ENCODE measurements at regions not wholly inside any gene's neighbourhood (a gene's known extent, or its start where the extent isn't known, plus 50 kb on each side); places are given as distances from the start of the nearest gene placed in this dataset.

DNA sequence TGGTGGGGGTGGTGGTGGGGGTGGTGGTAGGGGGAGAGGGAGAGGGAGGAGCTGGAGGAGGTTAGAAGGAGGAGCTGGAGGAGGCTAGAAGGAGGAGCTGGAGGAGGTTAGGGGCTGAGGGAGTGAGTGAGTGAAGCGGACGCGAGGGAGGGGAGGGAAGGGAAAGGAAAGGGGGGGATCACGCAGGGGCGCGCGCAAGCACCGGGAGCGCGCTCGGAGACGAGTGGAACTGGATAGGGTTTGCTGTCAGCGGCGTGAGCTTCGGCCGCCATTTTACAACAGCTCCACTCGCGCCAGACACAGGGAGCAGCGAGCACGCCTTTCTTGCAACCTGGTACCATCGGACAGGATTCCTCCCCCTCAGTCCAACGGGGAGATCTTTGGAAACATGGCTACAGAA, 90.5 kb upstream of the FERMT1 start:
- intact Hi-C loops (cut with DNase I; ENCODE audit: low total_unique reads) = no loop called here
- no peak for TF ChIP-seq POLR2A (IDR thresholded peaks at IDR 0.05)
- TF ChIP-seq, protein P1, sequence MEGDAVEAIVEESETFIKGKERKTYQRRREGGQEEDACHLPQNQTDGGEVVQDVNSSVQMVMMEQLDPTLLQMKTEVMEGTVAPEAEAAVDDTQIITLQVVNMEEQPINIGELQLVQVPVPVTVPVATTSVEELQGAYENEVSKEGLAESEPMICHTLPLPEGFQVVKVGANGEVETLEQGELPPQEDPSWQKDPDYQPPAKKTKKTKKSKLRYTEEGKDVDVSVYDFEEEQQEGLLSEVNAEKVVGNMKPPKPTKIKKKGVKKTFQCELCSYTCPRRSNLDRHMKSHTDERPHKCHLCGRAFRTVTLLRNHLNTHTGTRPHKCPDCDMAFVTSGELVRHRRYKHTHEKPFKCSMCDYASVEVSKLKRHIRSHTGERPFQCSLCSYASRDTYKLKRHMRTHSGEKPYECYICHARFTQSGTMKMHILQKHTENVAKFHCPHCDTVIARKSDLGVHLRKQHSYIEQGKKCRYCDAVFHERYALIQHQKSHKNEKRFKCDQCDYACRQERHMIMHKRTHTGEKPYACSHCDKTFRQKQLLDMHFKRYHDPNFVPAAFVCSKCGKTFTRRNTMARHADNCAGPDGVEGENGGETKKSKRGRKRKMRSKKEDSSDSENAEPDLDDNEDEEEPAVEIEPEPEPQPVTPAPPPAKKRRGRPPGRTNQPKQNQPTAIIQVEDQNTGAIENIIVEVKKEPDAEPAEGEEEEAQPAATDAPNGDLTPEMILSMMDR (IDR thresholded peaks at IDR 0.05) = no peak
- 96 to 98% methylated on average over 22 of the region's 22 CpGs for WGBS, 2 donors
- no peak for DNase-seq (ENCODE audit: low spot score in 2 of 2)
- no peak overlapping the region for H3K4me3 ChIP-seq (ENCODE audit: low read depth, poor library complexity, severe bottlenecking)

DNA sequence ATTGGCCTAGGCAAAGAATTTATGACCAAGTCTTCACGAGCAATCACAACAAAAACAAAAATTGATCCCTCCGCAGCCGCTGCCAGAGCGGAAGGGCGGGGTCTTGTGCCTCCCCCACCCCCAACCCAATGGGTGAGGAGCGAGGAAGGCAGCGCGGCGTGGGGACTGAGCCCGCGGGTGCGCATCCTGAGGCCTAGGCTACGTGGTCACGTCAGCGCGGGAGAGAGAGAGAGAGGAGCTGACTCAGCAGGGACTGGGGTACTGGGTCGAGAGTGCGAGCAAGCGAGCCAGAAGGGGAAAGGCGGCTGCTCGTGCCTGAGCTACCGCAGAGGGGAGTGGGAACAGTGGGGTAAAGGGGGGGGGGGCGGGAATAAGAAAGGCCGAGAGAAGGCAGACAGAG, 90.1 kb upstream of the FERMT1 start:
- TF ChIP-seq, protein P1 (IDR thresholded peaks at IDR 0.05) = no peak
- TF ChIP-seq POLR2A (IDR thresholded peaks at IDR 0.05) = no peak
- no peak overlapping the region for H3K4me3 ChIP-seq (ENCODE audit: low read depth, poor library complexity, severe bottlenecking)
- intact Hi-C loops (cut with DNase I; ENCODE audit: low total_unique reads) = no loop called here
- 94 to 98% methylated on average over 22 to 24 of the region's 24 CpGs for WGBS, 2 donors
- DNase-seq (ENCODE audit: low spot score in 2 of 2) = no peak

DNA sequence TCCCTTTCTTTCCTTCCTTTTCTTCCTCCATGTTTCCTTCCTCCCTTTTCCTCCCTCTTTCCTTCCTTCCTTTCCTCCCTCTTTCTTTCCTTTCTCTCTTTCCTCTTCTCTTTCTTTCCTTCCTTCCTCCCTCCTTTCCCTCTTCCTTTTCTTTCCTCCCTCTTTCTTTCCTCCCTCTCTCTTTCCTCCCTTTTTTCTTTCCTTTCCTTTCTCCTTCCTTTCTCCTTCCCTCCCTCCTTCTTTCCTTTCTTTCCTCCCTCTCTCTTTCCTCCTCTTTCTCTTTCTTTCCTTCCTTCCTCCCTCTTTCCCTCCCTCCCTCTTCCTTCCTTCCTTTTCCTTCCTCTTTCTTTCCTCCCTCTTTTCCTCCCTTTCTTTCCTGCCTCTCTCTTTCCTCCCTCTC, 86.3 kb upstream of the FERMT1 start:
- no peak overlapping the region for H3K4me3 ChIP-seq (ENCODE audit: low read depth, poor library complexity, severe bottlenecking)
- intact Hi-C loops (cut with DNase I; ENCODE audit: low total_unique reads) = no loop called here
- DNase-seq (ENCODE audit: low spot score in 2 of 2) = no peak
- TF ChIP-seq POLR2A (IDR thresholded peaks at IDR 0.05) = no peak
- TF ChIP-seq, protein P1 (IDR thresholded peaks at IDR 0.05) = no peak

DNA sequence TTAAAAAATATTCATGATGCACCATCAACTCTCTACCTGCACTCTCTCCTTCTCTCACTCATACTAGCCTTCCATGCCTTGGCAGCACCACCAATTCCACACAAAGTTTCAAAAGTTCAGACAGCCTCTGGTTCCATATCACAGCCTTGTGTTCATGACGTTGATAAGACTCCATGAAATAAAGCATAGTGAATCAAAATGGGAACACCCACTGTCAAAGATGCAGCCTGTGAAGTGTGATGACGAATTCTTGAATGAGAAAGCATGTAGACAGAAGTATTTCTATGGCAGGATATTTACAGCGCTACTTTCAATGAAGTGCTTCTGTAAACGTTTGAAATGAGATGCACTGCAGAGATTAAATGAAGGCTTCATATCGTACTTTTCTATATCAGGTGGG, 77.3 kb upstream of the FERMT1 start:
- DNase-seq (ENCODE audit: low spot score in 2 of 2) = no peak
- H3K4me3 ChIP-seq (ENCODE audit: low read depth, poor library complexity, severe bottlenecking) = no peak overlapping the region
- no peak for TF ChIP-seq POLR2A (IDR thresholded peaks at IDR 0.05)
- WGBS, 2 donors = 64 to 73% methylated on average over 5 of the region's 5 CpGs
- intact Hi-C loops (cut with DNase I; ENCODE audit: low total_unique reads) = no loop called here

DNA sequence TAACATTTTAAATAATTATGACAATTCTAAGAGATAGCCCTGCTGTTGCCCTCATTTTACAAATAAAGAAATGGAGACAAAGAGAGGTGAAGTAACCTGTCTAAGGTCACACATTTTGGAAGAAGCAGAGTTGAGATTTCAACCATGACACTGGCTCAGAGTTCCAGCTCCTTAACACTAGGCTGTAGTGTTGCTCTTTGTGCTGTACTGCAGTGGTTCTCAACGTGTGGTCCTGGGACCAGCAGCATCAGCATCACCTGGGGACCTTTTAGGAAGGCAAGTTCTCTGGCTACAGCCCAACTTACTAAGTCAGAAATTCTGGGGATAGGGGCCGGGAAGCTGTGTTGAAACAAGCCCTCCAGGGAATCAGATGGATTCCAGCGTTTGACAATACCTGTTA, 62.4 kb upstream of the FERMT1 start:
- DNase-seq (ENCODE audit: low spot score in 2 of 2) = no peak
- TF ChIP-seq, protein P1 (IDR thresholded peaks at IDR 0.05) = no peak
- TF ChIP-seq POLR2A (IDR thresholded peaks at IDR 0.05) = no peak
- intact Hi-C loops (cut with DNase I; ENCODE audit: low total_unique reads) = no loop called here
- H3K4me3 ChIP-seq (ENCODE audit: low read depth, poor library complexity, severe bottlenecking) = no peak overlapping the region
- 24 to 41% methylated on average over 3 of the region's 3 CpGs for WGBS, 2 donors

DNA sequence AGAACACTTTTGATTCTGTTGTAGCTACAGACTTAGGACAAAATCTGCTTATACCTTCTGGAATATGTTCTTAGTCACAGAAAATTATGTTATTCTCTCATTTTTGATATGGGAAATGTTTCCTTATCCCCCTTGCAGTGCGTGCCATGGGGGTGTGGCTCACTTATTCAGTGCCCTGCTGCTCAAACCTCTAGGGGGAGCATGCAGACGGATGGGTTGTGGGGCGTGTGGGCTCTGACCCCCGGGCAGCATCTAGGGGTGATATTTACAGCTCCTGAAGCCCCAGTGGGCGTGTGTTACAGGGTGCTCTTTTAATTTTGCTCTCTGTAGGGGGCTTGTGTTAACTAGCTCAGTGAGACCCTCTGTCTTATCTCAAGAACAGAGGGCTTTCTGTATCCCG, 61.3 kb upstream of the FERMT1 start:
- TF ChIP-seq, protein P1 (IDR thresholded peaks at IDR 0.05) = no peak
- TF ChIP-seq POLR2A (IDR thresholded peaks at IDR 0.05) = no peak
- no peak for DNase-seq (ENCODE audit: low spot score in 2 of 2)
- WGBS, 2 donors = 66 to 73% methylated on average over 6 of the region's 6 CpGs
- intact Hi-C loops (cut with DNase I; ENCODE audit: low total_unique reads) = no loop called here
- no peak overlapping the region for H3K4me3 ChIP-seq (ENCODE audit: low read depth, poor library complexity, severe bottlenecking)
